ENCODE measurements at regions not wholly inside any gene's neighbourhood (a gene's known extent, or its start where the extent isn't known, plus 50 kb on each side); places are given as distances from the start of the nearest gene placed in this dataset.

DNA sequence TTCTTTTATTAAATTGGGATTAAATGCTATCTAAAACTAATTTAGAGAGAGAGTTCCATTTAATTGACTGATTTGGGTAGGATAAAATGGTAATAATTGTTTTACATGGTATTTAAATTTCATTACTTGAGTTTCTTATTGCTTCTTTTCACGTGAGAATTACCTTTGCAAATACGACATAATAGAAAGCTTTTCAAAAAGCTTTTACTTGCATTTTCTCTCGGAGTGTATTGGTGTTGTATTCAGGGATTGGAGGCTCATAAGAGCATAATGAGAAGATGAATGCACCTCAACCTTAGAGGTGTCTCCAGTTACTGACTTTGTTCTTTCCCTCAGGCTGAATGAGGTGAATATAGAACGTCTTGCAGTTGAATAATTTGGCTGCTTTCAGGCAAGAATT is 67.4 kb upstream of the CPHXL start:
- 58 to 61% methylated on average over 4 of the region's 4 CpGs for WGBS, 2 donors
- no peak for FAIRE-seq
- no peak overlapping the region for H3K27ac ChIP-seq
- intact Hi-C loops (cut with DNase I) = loop anchor here in 2 of 3 donors (10.0 kb wide), 3 partner anchors 861 to 1381 kb away; no protein-coding TSS in a partner anchor
- ATAC-seq = no peak
- DNase-seq = no peak
- no peaks in the 10 kb centered on the region for H3K36me3 ChIP-seq
- TF ChIP-seq, protein P1, sequence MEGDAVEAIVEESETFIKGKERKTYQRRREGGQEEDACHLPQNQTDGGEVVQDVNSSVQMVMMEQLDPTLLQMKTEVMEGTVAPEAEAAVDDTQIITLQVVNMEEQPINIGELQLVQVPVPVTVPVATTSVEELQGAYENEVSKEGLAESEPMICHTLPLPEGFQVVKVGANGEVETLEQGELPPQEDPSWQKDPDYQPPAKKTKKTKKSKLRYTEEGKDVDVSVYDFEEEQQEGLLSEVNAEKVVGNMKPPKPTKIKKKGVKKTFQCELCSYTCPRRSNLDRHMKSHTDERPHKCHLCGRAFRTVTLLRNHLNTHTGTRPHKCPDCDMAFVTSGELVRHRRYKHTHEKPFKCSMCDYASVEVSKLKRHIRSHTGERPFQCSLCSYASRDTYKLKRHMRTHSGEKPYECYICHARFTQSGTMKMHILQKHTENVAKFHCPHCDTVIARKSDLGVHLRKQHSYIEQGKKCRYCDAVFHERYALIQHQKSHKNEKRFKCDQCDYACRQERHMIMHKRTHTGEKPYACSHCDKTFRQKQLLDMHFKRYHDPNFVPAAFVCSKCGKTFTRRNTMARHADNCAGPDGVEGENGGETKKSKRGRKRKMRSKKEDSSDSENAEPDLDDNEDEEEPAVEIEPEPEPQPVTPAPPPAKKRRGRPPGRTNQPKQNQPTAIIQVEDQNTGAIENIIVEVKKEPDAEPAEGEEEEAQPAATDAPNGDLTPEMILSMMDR (IDR thresholded peaks at IDR 0.05) = no peak
- H3K4me3 ChIP-seq = no peak overlapping the region
- H3K4me1 ChIP-seq = no peaks in the 10 kb centered on the region
- H3K27me3 ChIP-seq = no peaks in the 10 kb centered on the region
- no peaks in the 10 kb centered on the region for H3K9me3 ChIP-seq

DNA sequence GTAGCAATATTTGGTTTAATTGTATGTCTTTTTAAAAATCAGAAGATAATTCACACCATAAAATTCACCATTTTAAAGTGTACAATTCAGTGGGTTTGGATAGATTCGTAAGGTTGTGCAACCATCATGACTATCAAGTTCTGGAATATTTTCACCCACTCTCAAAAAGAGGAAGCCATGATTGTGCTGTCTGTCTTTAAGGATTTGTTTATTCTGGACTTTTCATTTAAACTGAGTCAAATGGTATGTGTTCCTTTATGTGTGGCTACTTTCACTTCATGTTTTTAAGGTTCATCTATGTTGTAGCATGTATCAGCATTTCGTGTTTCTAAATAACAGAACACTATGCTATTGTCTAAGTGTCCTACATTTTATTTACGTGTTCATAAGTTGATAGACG is 68.1 kb upstream of the CPHXL start:
- TF ChIP-seq, protein P1 (IDR thresholded peaks at IDR 0.05) = no peak
- H3K27me3 ChIP-seq = no peaks in the 10 kb centered on the region
- no peaks in the 10 kb centered on the region for H3K36me3 ChIP-seq
- intact Hi-C loops (cut with DNase I) = loop anchor here in 2 of 3 donors (10.0 kb wide), 3 partner anchors 860 to 1380 kb away; no protein-coding TSS in a partner anchor
- FAIRE-seq (no peak), ATAC-seq (peak in 1 of 4 donors; percentile 37), DNase-seq (no peak)
- no peak overlapping the region for H3K4me3 ChIP-seq
- WGBS, 2 donors = 50 to 51% methylated on average over 4 of the region's 4 CpGs
- no peaks in the 10 kb centered on the region for H3K9me3 ChIP-seq
- no peak overlapping the region for H3K27ac ChIP-seq
- H3K4me1 ChIP-seq = no peaks in the 10 kb centered on the region

DNA sequence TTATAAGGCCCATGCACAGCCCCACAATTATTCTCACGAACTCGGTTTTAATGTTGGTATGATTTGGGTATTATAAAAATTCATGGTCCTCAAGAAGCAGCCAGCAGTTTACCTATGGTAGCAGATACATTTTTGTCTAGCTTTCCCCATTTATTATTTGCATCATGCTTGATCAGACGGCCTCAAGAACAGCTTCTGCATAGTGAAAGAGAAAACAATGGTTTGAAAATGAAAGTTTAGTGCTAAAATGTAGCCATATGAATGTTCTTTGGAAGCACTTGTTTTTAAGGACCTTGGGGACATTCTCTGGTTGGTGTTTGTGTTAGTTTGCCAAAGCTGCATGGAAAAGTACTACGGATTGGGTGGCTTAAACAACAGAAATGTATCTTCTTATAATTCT is 72.4 kb upstream of the CPHXL start:
- no peak overlapping the region for H3K4me3 ChIP-seq
- WGBS, 2 donors = 57 to 74% methylated on average over 4 of the region's 4 CpGs
- H3K36me3 ChIP-seq = no peaks in the 10 kb centered on the region
- H3K27me3 ChIP-seq = no peaks in the 10 kb centered on the region
- H3K9me3 ChIP-seq = no peaks in the 10 kb centered on the region
- H3K4me1 ChIP-seq = no peaks in the 10 kb centered on the region
- no peak for DNase-seq
- no peak for FAIRE-seq
- no peak overlapping the region for H3K27ac ChIP-seq
- no peak for ATAC-seq
- TF ChIP-seq, protein P1 (IDR thresholded peaks at IDR 0.05) = no peak
- intact Hi-C loops (cut with DNase I) = loop anchor here in 2 of 3 donors (10.0 kb wide), 3 partner anchors 856 to 1376 kb away; no protein-coding TSS in a partner anchor

DNA sequence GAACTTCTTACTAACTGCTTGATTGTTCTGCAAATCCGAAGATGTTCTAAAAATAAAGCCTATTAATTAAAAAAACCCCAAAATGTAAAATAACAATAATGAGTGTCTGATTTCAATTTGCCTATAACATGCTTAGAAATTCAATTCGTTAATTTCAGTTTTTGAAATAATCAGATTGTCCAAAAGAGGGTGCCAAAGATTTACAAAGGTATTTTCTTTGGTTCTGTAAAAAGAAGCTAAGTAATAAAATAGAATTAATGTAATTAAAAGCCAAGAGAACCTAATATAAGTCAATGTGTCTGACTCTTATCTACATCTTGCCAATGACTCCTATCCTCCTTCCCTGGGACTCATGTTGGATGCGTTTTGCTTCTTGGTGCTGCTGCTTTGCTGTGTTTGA is 75.0 kb upstream of the CPHXL start:
- TF ChIP-seq, protein P1 (IDR thresholded peaks at IDR 0.05) = peak in 1 of 4 donors; percentile 20
- H3K36me3 ChIP-seq = no peaks in the 10 kb centered on the region
- WGBS, 2 donors = 27 to 39% methylated on average over 3 of the region's 3 CpGs
- no peaks in the 10 kb centered on the region for H3K9me3 ChIP-seq
- intact Hi-C loops (cut with DNase I) = no loop called here
- H3K4me1 ChIP-seq = no peaks in the 10 kb centered on the region
- no peak overlapping the region for H3K27ac ChIP-seq
- H3K27me3 ChIP-seq = no peaks in the 10 kb centered on the region
- FAIRE-seq = peak; percentile 41
- no peak overlapping the region for H3K4me3 ChIP-seq
- DNase-seq = no peak
- no peak for ATAC-seq

DNA sequence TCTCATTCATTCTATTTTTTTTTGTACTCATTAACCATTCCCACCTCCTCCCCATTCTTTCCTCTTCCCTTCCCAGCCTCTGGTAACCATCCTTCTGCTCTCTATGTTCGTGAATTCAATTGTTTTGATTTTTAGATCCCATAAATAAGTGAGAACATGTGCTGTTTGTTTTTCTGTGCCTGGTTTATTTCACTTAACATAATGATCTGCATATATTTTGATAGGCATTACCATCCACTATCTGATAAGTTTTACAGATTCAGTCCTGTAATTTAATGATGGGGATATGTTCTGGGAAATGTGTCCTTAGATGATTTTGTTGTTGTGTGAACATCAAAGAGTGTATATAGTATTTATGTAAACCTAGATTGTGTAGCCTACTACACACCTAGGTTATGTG is 77.5 kb upstream of the CPHXL start:
- 77 to 94% methylated on average over 1 of the region's 1 CpG for WGBS, 2 donors
- Histone ChIP-seq H3K36me3 (no peaks in the 10 kb centered on the region), H3K4me3 (no peak overlapping the region), H3K4me1 (no peaks in the 10 kb centered on the region), H3K9me3 (no peaks in the 10 kb centered on the region), H3K27me3 (no peaks in the 10 kb centered on the region), H3K27ac (no peak overlapping the region)
- intact Hi-C loops (cut with DNase I) = no loop called here
- DNase-seq (no peak), ATAC-seq (no peak), FAIRE-seq (no peak)
- TF ChIP-seq, protein P1 (IDR thresholded peaks at IDR 0.05) = no peak

Data from pancreas (tissue), 10 donors.